B cell (primary cell): ENCODE measurements at regions not wholly inside any gene's neighbourhood (a gene's known extent, or its start where the extent isn't known, plus 50 kb on each side); places are given as distances from the start of the nearest gene placed in this dataset.
"Not testable (repeated sequence)": the region's sequence is repeated elsewhere in the genome, so short reads cannot be mapped to it uniquely, and the experiment has no call there.

ENCODE experiments used
- ATAC-seq: fragments of 200-7000 bp; cut with Tn5 transposase; one replicate; pipeline ENCODE4 v1.10.0; 2021; ENCODE audit warnings: low read depth, mild to moderate bottlenecking, moderate number of reproducible peaks, moderate library complexity
- CTCF ChIA-PET: fragments of 350-600 bp; sonication (Branson Sonifier 250); formaldehyde crosslinking; loops from one replicate; lab custom pipeline; 2021; ENCODE audit warnings: antibody characterized with exemption, inconsistent platforms; lab: Charles Lee
- POLR2A ChIA-PET: fragments of 350-600 bp; sonication (Branson Sonifier 250); formaldehyde crosslinking; loops from one replicate; lab custom pipeline; 2021; ENCODE audit warnings: antibody characterized with exemption; lab: Charles Lee
- DNase-seq: peaks from one replicate; pipeline ENCODE4 v3.0.0; 2013
- H2AFZ ChIP-seq: 2 replicates; pipeline ENCODE4 v1.6.1; 2012; ENCODE audit warnings: mild to moderate bottlenecking, low read depth, low read length; ENCODE audit not compliant: insufficient read depth, poor library complexity, severe bottlenecking
- H3K27ac ChIP-seq, 2 donors: 1 replicate in 1 of 2; 2 replicates in 1 of 2; pipeline ENCODE4 v1.5.1; 2012 to 2013; ENCODE audit warnings: low read length in 2 of 2, mild to moderate bottlenecking in 2 of 2, moderate library complexity in 1 of 2
- H3K27me3 ChIP-seq, 4 experiments: fragments of 200-600 bp in 1 of 4; sonication (generic) in 1 of 4; replicated peaks in 1 of 4; 1 replicate in 2 of 4; 2 replicates in 2 of 4; pipeline versions ENCODE4 v1.6.1 to v1.7.0; 2013 to 2016; ENCODE audit warnings: low read length in 3 of 4, mild to moderate bottlenecking in 2 of 4, mixed read lengths in 1 of 4, moderate library complexity in 1 of 4; ENCODE audit not compliant: insufficient read depth in 4 of 4, control insufficient read depth in 3 of 4; ENCODE audit errors: control extremely low read depth in 1 of 4
- H3K36me3 ChIP-seq, 2 experiments: replicated peaks in 1 of 2; 1 replicate in 1 of 2; 2 replicates in 1 of 2; pipeline versions ENCODE4 v1.6.1 to v1.7.1; 2013; ENCODE audit warnings: low read length in 1 of 2; ENCODE audit not compliant: insufficient read depth in 2 of 2, control insufficient read depth in 1 of 2; ENCODE audit errors: control extremely low read depth in 1 of 2, extremely low read depth in 1 of 2
- H3K4me1 ChIP-seq, 2 donors: fragments of 200-600 bp in 1 of 2; sonication (generic) in 1 of 2; 1 replicate in 1 of 2; 2 replicates in 1 of 2; pipeline versions ENCODE4 v1.5.1 to v1.6.1; 2013 to 2017; ENCODE audit warnings: low read length in 2 of 2; ENCODE audit not compliant: control insufficient read depth in 2 of 2, insufficient read depth in 2 of 2
- H3K4me2 ChIP-seq: replicated peaks from 2 replicates; pipeline ENCODE3; 2012; ENCODE audit warnings: mild to moderate bottlenecking, low read depth, low read length; ENCODE audit not compliant: poor library complexity, severe bottlenecking
- H3K4me3 ChIP-seq, 5 experiments: fragments of 200-600 bp in 1 of 5; sonication (generic) in 1 of 5; 1 replicate in 3 of 5; 2 replicates in 2 of 5; pipeline versions ENCODE4 v1.5.1 to v1.7.0; 2011 to 2016; ENCODE audit warnings: low read length in 4 of 5, mild to moderate bottlenecking in 4 of 5, low read depth in 2 of 5, control low read depth in 1 of 5, moderate library complexity in 1 of 5; ENCODE audit not compliant: insufficient read depth in 1 of 5; ENCODE audit errors: control extremely low read depth in 1 of 5, extremely low read depth in 1 of 5
- H3K79me2 ChIP-seq: fragments of 200-600 bp; sonication (generic); one replicate; pipeline ENCODE4 v1.6.0; 2016; ENCODE audit warnings: low read length; ENCODE audit not compliant: control insufficient read depth, insufficient read depth
- H3K9ac ChIP-seq: fragments of 200-600 bp; sonication (generic); 2 replicates; pipeline ENCODE4 v1.6.1; 2017; ENCODE audit warnings: mild to moderate bottlenecking, low read length, moderate library complexity
- H3K9me3 ChIP-seq, 3 donors: one replicate each; pipeline versions ENCODE4 v1.6.1 to v1.7.1; 2013; ENCODE audit warnings: low read length in 2 of 3; ENCODE audit not compliant: control insufficient read depth in 2 of 3, insufficient read depth in 1 of 3; ENCODE audit errors: control extremely low read depth in 1 of 3
- H4K20me1 ChIP-seq: 2 replicates; pipeline ENCODE4 v1.6.0; 2012; ENCODE audit warnings: mild to moderate bottlenecking, low read length; ENCODE audit not compliant: insufficient read depth, control insufficient read depth, poor library complexity, severe bottlenecking
- H3K27ac Mint-ChIP-seq: one replicate; pipeline ENCODE4 v1.8.0; 2021; ENCODE audit warnings: mixed read lengths
- H3K27me3 Mint-ChIP-seq: one replicate; pipeline ENCODE4 v1.8.0; 2021; ENCODE audit warnings: mixed read lengths
- H3K4me1 Mint-ChIP-seq: one replicate; pipeline ENCODE4 v1.8.0; 2021; ENCODE audit warnings: mixed read lengths
- H3K4me3 Mint-ChIP-seq: one replicate; pipeline ENCODE4 v1.8.0; 2021; ENCODE audit warnings: mixed read lengths
- H3K9me3 Mint-ChIP-seq: one replicate; pipeline ENCODE4 v1.8.0; 2022; ENCODE audit warnings: mixed read lengths; ENCODE audit not compliant: insufficient read depth
- CTCF ChIP-seq: fragments of 200-600 bp; IDR thresholded peaks from one replicate; pipeline ENCODE4 v1.8.0; 2022; ENCODE audit warnings: antibody characterized with exemption, mild to moderate bottlenecking
- EZH2 ChIP-seq: IDR thresholded peaks from 2 replicates; pipeline ENCODE4 v1.6.1; 2012; ENCODE audit warnings: borderline replicate concordance, low read depth, mild to moderate bottlenecking, moderate library complexity, low read length; ENCODE audit not compliant: insufficient read depth, poor library complexity, severe bottlenecking
- WGBS: methylation state at CpG from one replicate; pipeline ENCODE4 v1.1.5; 2013; ENCODE audit warnings: missing lambda C conversion rate; ENCODE audit not compliant: insufficient coverage; 5-methylcytosine and 5-hydroxymethylcytosine counted together
- intact Hi-C: fragments of 100-400 bp; cut with micrococcal nuclease; formaldehyde crosslinking; loops from one replicate; pipeline ENCODE4 v1.10.0; 2022

- ATAC-seq (no peak), DNase-seq (no peak)
- Mint-ChIP-seq H3K27me3 (no peaks in the 10 kb centered on the region), H3K4me3 (no peak overlapping the region), H3K9me3 (peaks cover 2% of the 10 kb centered on the region), H3K4me1 (no peaks in the 10 kb centered on the region), H3K27ac (no peak overlapping the region)
- no peaks in the 10 kb centered on the region for H3K9me3 ChIP-seq
- no peak overlapping the region for H3K9ac ChIP-seq
- no peaks in the 10 kb centered on the region for H3K36me3 ChIP-seq
- H3K4me2 ChIP-seq, result no peak overlapping the region
- no peak overlapping the region for H3K4me3 ChIP-seq
- no peaks in the 10 kb centered on the region for H4K20me1 ChIP-seq
- H3K27me3 ChIP-seq, result no peaks in the 10 kb centered on the region
- intact Hi-C loops, result no loop called here
- H3K27ac ChIP-seq, result no peak overlapping the region
- TF ChIP-seq EZH2 (no peak), CTCF (no peak)
- H3K79me2 ChIP-seq, result no peaks in the 10 kb centered on the region
- no peak overlapping the region for H2AFZ ChIP-seq
- ChIA-PET CTCF (no interaction called here), POLR2A (no interaction called here)
- no peaks in the 10 kb centered on the region for H3K4me1 ChIP-seq
Measured at GRCh38 chr1:96562094-96562493, 159.5 kb upstream of the PTBP2 start.

- intact Hi-C loops, H3K9me3 Mint-ChIP-seq, H3K4me3 ChIP-seq, H3K4me3 Mint-ChIP-seq, H3K9ac ChIP-seq, H4K20me1 ChIP-seq, H3K36me3 ChIP-seq, DNase-seq, H3K4me2 ChIP-seq, H3K27ac ChIP-seq, H3K9me3 ChIP-seq, H2AFZ ChIP-seq, H3K27me3 Mint-ChIP-seq, H3K79me2 ChIP-seq, H3K27ac Mint-ChIP-seq, POLR2A ChIA-PET, H3K4me1 ChIP-seq, ATAC-seq, H3K4me1 Mint-ChIP-seq, H3K27me3 ChIP-seq: not testable (repeated sequence)
- CTCF ChIA-PET, result interaction anchor here (0.9 kb wide), 1 partner anchor 10 kb away, joined by 3 read pairs; no protein-coding TSS in a partner anchor
- 100% methylated on average over 1 of the region's 3 CpGs for WGBS
Measured at GRCh38 chr1:96564401-96564800, 157.2 kb upstream of the PTBP2 start.
